ENCODE measurements at regions not wholly inside any gene's neighbourhood (a gene's known extent, or its start where the extent isn't known, plus 50 kb on each side); places are given as distances from the start of the nearest gene placed in this dataset.

GRCh38 chr9:83146325-83146724 is 83.4 kb upstream of the RASEF start:
- TF ChIP-seq CTCF (IDR thresholded peaks at IDR 0.05; ENCODE audit: low read depth, low read length), result no peak
- TF ChIP-seq MYC (IDR thresholded peaks at IDR 0.05; ENCODE audit: low read depth, low read length), result no peak
- no peak for TF ChIP-seq POLR2A (IDR thresholded peaks at IDR 0.05; ENCODE audit: extremely low read depth, insufficient read length)
- TF ChIP-seq MAX (IDR thresholded peaks at IDR 0.05; ENCODE audit: low read depth, low read length), result no peak
- H3K4me3 ChIP-seq (ENCODE audit: low read depth, low read length), result no peak overlapping the region
- no peak for DNase-seq (ENCODE audit: low read depth)

- no peak overlapping the region for H3K4me3 ChIP-seq (ENCODE audit: low read depth, low read length)
- TF ChIP-seq MAX (IDR thresholded peaks at IDR 0.05; ENCODE audit: low read depth, low read length), result no peak
- TF ChIP-seq MYC (IDR thresholded peaks at IDR 0.05; ENCODE audit: low read depth, low read length), result no peak
- TF ChIP-seq CTCF (IDR thresholded peaks at IDR 0.05; ENCODE audit: low read depth, low read length), result no peak
- TF ChIP-seq POLR2A (IDR thresholded peaks at IDR 0.05; ENCODE audit: extremely low read depth, insufficient read length), result no peak
- no peak for DNase-seq (ENCODE audit: low read depth)
These were observed 81.5 kb upstream of the RASEF start for GRCh38 chr9:83144492-83144891.

- H3K4me3 ChIP-seq (ENCODE audit: low read depth, low read length), result no peak overlapping the region
- TF ChIP-seq MAX (IDR thresholded peaks at IDR 0.05; ENCODE audit: low read depth, low read length) (no peak), MYC (IDR thresholded peaks at IDR 0.05; ENCODE audit: low read depth, low read length) (no peak), POLR2A (IDR thresholded peaks at IDR 0.05; ENCODE audit: extremely low read depth, insufficient read length) (no peak), CTCF (IDR thresholded peaks at IDR 0.05; ENCODE audit: low read depth, low read length) (no peak)
- no peak for DNase-seq (ENCODE audit: low read depth)
These were observed 79.4 kb upstream of the RASEF start for GRCh38 chr9:83142389-83142788.

- DNase-seq (ENCODE audit: low read depth), result no peak
- H3K4me3 ChIP-seq (ENCODE audit: low read depth, low read length), result no peak overlapping the region
- no peak for TF ChIP-seq POLR2A (IDR thresholded peaks at IDR 0.05; ENCODE audit: extremely low read depth, insufficient read length)
- no peak for TF ChIP-seq MYC (IDR thresholded peaks at IDR 0.05; ENCODE audit: low read depth, low read length)
- no peak for TF ChIP-seq MAX (IDR thresholded peaks at IDR 0.05; ENCODE audit: low read depth, low read length)
- TF ChIP-seq CTCF (IDR thresholded peaks at IDR 0.05; ENCODE audit: low read depth, low read length), result no peak
These were observed 78.9 kb upstream of the RASEF start for GRCh38 chr9:83141887-83142286.

- no peak for DNase-seq (ENCODE audit: low read depth)
- H3K4me3 ChIP-seq (ENCODE audit: low read depth, low read length), result no peak overlapping the region
- no peak for TF ChIP-seq MAX (IDR thresholded peaks at IDR 0.05; ENCODE audit: low read depth, low read length)
- no peak for TF ChIP-seq MYC (IDR thresholded peaks at IDR 0.05; ENCODE audit: low read depth, low read length)
- no peak for TF ChIP-seq POLR2A (IDR thresholded peaks at IDR 0.05; ENCODE audit: extremely low read depth, insufficient read length)
- TF ChIP-seq CTCF (IDR thresholded peaks at IDR 0.05; ENCODE audit: low read depth, low read length), result no peak
These were observed 77.1 kb upstream of the RASEF start for GRCh38 chr9:83140061-83140460.

All from NB4 (cell line).